ENCODE measurements at regions not wholly inside any gene's neighbourhood (a gene's known extent, or its start where the extent isn't known, plus 50 kb on each side); places are given as distances from the start of the nearest gene placed in this dataset.

DNA sequence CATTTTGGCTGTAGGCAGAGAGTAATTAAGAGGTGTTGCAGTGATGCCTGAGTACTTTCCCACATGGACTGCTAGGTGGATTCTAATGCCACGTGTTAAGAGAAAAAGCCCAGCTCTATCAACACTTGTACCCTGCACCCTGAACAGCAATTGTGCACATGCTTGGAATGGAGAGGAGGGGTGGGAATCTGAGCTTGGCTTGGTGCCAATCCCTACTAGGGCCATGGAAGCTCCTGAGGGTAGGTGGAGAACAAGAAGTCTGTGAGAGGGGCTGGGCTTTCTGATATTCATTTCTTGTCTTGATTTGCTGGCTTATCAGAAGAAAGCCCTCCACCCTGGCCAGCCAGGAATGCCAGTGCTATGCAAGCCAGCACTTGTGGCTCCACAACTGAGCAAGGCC lies 292.2 kb downstream of the KCNS3 start (continued):
- TF ChIP-seq, protein P1, sequence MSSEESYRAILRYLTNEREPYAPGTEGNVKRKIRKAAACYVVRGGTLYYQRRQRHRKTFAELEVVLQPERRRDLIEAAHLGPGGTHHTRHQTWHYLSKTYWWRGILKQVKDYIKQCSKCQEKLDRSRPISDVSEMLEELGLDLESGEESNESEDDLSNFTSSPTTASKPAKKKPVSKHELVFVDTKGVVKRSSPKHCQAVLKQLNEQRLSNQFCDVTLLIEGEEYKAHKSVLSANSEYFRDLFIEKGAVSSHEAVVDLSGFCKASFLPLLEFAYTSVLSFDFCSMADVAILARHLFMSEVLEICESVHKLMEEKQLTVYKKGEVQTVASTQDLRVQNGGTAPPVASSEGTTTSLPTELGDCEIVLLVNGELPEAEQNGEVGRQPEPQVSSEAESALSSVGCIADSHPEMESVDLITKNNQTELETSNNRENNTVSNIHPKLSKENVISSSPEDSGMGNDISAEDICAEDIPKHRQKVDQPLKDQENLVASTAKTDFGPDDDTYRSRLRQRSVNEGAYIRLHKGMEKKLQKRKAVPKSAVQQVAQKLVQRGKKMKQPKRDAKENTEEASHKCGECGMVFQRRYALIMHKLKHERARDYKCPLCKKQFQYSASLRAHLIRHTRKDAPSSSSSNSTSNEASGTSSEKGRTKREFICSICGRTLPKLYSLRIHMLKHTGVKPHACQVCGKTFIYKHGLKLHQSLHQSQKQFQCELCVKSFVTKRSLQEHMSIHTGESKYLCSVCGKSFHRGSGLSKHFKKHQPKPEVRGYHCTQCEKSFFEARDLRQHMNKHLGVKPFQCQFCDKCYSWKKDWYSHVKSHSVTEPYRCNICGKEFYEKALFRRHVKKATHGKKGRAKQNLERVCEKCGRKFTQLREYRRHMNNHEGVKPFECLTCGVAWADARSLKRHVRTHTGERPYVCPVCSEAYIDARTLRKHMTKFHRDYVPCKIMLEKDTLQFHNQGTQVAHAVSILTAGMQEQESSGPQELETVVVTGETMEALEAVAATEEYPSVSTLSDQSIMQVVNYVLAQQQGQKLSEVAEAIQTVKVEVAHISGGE (CRISPR knock-in tag; IDR thresholded peaks at IDR 0.05): no peak

DNA sequence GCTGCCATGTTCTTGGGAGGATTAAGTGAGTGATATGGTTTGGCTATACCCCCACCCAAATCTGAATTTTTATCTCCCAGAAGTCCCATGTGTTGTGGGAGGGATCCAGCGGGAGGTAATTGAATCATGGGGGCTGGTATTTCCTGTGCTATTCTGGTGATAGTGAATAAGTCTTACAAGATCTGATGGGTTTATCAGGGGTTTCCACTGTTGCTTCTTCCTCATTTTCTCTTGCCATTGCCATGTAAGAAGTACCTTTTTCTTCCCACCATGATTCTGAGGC lies 291.4 kb downstream of the KCNS3 start:
- TF ChIP-seq CREM (IDR thresholded peaks at IDR 0.05; ENCODE audit: low read depth) (no peak), NBN (IDR thresholded peaks at IDR 0.05) (no peak), GATAD2B (conservative IDR thresholded peaks at IDR 0.05; ENCODE audit: low read depth) (no peak), ETV6 (conservative IDR thresholded peaks at IDR 0.05 in 1 of 2, IDR thresholded peaks at IDR 0.05 in 1 of 2; ENCODE audit: borderline replicate concordance in 1 of 2, low read depth in 1 of 2) (no peak), TBL1XR1 (IDR thresholded peaks at IDR 0.05; ENCODE audit: low read depth, low read length) (no peak), SIX5 (IDR thresholded peaks at IDR 0.05; ENCODE audit: low read depth, low read length, severe bottlenecking) (no peak), ESRRA (IDR thresholded peaks at IDR 0.05; ENCODE audit: low read length) (no peak), ZSCAN29 (IDR thresholded peaks at IDR 0.05) (no peak), HDGF (IDR thresholded peaks at IDR 0.05) (no peak), IKZF1 (conservative IDR thresholded peaks at IDR 0.05) (no peak)
- TF ChIP-seq, protein P2, sequence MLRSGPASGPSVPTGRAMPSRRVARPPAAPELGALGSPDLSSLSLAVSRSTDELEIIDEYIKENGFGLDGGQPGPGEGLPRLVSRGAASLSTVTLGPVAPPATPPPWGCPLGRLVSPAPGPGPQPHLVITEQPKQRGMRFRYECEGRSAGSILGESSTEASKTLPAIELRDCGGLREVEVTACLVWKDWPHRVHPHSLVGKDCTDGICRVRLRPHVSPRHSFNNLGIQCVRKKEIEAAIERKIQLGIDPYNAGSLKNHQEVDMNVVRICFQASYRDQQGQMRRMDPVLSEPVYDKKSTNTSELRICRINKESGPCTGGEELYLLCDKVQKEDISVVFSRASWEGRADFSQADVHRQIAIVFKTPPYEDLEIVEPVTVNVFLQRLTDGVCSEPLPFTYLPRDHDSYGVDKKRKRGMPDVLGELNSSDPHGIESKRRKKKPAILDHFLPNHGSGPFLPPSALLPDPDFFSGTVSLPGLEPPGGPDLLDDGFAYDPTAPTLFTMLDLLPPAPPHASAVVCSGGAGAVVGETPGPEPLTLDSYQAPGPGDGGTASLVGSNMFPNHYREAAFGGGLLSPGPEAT (IDR thresholded peaks at IDR 0.05; ENCODE audit: low read depth): no peak
- no peaks in the 10 kb centered on the region for H3K36me3 ChIP-seq (ENCODE audit: control insufficient read depth in 2 of 2, insufficient read depth in 2 of 2, low read length in 1 of 2)
- ChIA-PET POLR2A (no interaction called here), RAD21 (ENCODE audit: unreplicated experiment) (no interaction called here), CTCF (no interaction called here), SMC1A (ENCODE audit: uncharacterized antibody, unreplicated experiment) (no interaction called here)
- H3K79me2 ChIP-seq (ENCODE audit: control insufficient read depth, insufficient read depth, low read length): no peaks in the 10 kb centered on the region
- H4K20me1 ChIP-seq (ENCODE audit: control insufficient read depth, insufficient read depth): no peaks in the 10 kb centered on the region
- in situ Hi-C loops (cut with MboI) (no loop called here), intact Hi-C loops (cut with micrococcal nuclease; ENCODE audit: unreplicated experiment) (no loop called here)
- no peak for DNase-seq (ENCODE audit: low read depth, low spot score)
- no peak overlapping the region for H2AFZ ChIP-seq (ENCODE audit: control insufficient read depth, low read depth, low read length)
- H3K9me3 ChIP-seq (replicated peaks; ENCODE audit: control insufficient read depth, insufficient read depth, low read length): no peaks in the 10 kb centered on the region
- ATAC-seq: no peak
- no peak overlapping the region for H3K4me3 ChIP-seq
- H3K4me2 ChIP-seq (ENCODE audit: control insufficient read depth, insufficient read depth): no peak overlapping the region
- 0% methylated on average over 1 of the region's 1 CpG for WGBS (ENCODE audit: insufficient coverage, insufficient replicate concordance, low lambda C conversion rate, missing lambda C conversion rate)
- no TSS peak for BruUV-seq (replicated peaks)
- no peak overlapping the region for H3K27ac ChIP-seq (ENCODE audit: control insufficient read depth, insufficient read depth)
- no peaks in the 10 kb centered on the region for H3K4me1 ChIP-seq (ENCODE audit: control insufficient read depth, insufficient read depth, low read length)
- FAIRE-seq: no peak
- no peaks in the 10 kb centered on the region; a peak in 1 of 4 replicates for H3K27me3 ChIP-seq (replicated peaks in 1 of 2; ENCODE audit: control insufficient read depth in 2 of 2, insufficient read depth in 2 of 2, low read length in 1 of 2)
- H3K9ac ChIP-seq (ENCODE audit: control insufficient read depth, insufficient read depth, low read length): no peak overlapping the region
